ENCODE measurements at regions not wholly inside any gene's neighbourhood (a gene's known extent, or its start where the extent isn't known, plus 50 kb on each side); places are given as distances from the start of the nearest gene placed in this dataset.

DNA sequence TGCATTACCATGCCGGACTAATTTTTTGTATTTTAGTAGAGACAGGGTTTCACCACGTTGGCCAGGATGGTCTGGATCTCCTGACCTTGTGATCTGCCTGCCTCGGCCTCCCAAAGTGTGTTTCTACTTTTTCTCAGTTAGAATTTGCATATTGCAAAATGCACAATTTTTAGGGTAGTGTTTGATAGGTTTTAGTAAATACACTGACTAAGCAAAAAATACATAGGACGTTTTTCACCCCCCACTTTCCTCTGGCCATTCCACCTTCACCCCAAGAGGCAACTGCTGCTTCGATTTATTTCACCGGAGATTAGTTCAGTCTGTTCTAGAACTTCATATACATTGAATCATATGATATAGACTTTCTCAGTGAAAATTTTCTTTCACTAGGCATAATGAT is 1269.1 kb downstream of the TBC1D22A start:
- TF ChIP-seq, protein P1, sequence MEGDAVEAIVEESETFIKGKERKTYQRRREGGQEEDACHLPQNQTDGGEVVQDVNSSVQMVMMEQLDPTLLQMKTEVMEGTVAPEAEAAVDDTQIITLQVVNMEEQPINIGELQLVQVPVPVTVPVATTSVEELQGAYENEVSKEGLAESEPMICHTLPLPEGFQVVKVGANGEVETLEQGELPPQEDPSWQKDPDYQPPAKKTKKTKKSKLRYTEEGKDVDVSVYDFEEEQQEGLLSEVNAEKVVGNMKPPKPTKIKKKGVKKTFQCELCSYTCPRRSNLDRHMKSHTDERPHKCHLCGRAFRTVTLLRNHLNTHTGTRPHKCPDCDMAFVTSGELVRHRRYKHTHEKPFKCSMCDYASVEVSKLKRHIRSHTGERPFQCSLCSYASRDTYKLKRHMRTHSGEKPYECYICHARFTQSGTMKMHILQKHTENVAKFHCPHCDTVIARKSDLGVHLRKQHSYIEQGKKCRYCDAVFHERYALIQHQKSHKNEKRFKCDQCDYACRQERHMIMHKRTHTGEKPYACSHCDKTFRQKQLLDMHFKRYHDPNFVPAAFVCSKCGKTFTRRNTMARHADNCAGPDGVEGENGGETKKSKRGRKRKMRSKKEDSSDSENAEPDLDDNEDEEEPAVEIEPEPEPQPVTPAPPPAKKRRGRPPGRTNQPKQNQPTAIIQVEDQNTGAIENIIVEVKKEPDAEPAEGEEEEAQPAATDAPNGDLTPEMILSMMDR (IDR thresholded peaks at IDR 0.05; ENCODE audit: low read depth, low read length, missing control alignments), result no peak
- H3K4me3 ChIP-seq (ENCODE audit: low read depth, low read length), result no peak overlapping the region
- no peak for DNase-seq (ENCODE audit: low read depth)
- in situ Hi-C loops (cut with HindIII; ENCODE audit: low sequenced_read_pairs), result no loop called here

DNA sequence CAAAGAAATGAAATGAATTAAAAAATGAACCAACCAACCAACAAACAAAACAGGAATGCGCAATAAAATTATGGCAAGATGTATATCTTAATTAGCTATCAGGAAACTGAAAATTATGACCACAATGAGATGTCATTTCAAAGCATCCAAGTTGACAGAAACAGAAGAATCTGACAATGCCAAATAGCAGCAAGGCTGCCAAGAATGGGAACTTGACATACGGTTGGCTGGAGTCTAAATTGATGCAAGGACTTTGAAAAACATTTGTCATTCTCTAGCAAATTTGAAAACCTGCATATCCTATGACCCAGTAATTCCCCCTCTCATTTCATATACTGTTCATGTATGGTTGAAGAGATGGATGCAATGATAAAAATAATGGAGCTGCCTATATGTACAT is 1262.6 kb downstream of the TBC1D22A start:
- DNase-seq (ENCODE audit: low read depth), result no peak
- in situ Hi-C loops (cut with HindIII; ENCODE audit: low sequenced_read_pairs), result no loop called here
- TF ChIP-seq, protein P1 (IDR thresholded peaks at IDR 0.05; ENCODE audit: low read depth, low read length, missing control alignments), result no peak
- H3K4me3 ChIP-seq (ENCODE audit: low read depth, low read length), result no peak overlapping the region

DNA sequence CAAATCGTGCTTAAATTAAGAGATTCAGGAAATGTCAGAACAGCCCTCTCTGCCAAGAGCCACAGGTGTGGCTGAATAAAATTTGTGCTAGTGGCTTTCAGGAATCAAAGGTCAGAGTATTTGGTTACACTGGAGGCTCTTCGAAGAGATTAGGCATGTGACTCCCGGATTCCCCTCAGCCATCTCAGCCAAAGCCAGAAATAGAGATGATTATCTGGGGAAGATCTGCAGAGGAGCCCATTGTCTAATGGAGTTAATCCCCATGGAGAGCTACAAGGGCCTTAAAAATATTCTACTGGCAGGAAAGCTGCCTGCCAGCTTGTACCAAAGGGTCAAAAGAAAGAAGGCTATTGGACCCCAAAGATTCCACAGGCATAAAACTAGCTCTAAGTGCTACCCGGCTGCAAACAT is 1259.5 kb downstream of the TBC1D22A start:
- TF ChIP-seq, protein P1 (IDR thresholded peaks at IDR 0.05; ENCODE audit: low read depth, low read length, missing control alignments), result no peak
- in situ Hi-C loops (cut with HindIII; ENCODE audit: low sequenced_read_pairs), result no loop called here
- no peak overlapping the region for H3K4me3 ChIP-seq (ENCODE audit: low read depth, low read length)
- no peak for DNase-seq (ENCODE audit: low read depth)

DNA sequence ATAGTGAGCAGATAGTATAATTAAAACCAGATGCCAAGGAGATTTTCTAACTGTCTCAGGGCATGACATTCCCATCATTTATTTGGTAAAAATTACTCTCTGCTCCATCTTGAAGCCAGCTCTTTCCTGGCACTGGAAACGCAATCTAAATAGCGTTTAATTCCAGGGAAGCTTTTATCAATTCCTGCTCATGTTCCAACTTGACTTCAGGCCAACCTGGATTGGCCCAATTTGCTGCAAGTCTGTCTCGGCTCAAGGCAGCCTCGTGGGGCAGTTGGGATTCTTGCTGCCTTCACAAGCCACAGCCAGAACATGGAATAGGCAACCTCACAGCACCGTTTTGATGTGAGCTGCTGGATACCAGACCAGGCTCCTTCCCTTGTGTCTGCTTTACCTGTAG is 1255.9 kb downstream of the TBC1D22A start:
- TF ChIP-seq, protein P1 (IDR thresholded peaks at IDR 0.05; ENCODE audit: low read depth, low read length, missing control alignments), result no peak
- in situ Hi-C loops (cut with HindIII; ENCODE audit: low sequenced_read_pairs), result no loop called here
- DNase-seq (ENCODE audit: low read depth), result no peak
- no peak overlapping the region for H3K4me3 ChIP-seq (ENCODE audit: low read depth, low read length)

DNA sequence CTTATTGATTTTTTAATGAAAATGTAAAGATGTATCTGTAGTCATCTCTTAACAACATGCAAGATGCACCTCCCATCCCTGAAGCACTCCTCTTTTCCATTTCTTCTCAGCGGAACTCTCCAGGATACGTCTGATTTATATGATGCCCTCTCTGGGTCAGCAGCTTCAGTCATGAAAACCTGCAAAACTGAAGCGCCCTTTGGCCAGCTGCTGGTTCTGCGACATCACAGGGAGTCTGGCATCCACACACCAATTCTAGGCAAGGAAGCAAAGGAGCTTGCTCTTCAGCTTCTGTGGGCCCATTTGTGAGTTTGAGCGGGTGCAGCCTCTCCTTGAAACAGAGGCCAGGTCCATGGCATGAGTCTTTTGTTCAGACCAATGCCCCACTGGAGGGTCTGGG is 1253.3 kb downstream of the TBC1D22A start:
- in situ Hi-C loops (cut with HindIII; ENCODE audit: low sequenced_read_pairs), result no loop called here
- no peak for DNase-seq (ENCODE audit: low read depth)
- no peak overlapping the region for H3K4me3 ChIP-seq (ENCODE audit: low read depth, low read length)
- TF ChIP-seq, protein P1 (IDR thresholded peaks at IDR 0.05; ENCODE audit: low read depth, low read length, missing control alignments), result no peak

DNA sequence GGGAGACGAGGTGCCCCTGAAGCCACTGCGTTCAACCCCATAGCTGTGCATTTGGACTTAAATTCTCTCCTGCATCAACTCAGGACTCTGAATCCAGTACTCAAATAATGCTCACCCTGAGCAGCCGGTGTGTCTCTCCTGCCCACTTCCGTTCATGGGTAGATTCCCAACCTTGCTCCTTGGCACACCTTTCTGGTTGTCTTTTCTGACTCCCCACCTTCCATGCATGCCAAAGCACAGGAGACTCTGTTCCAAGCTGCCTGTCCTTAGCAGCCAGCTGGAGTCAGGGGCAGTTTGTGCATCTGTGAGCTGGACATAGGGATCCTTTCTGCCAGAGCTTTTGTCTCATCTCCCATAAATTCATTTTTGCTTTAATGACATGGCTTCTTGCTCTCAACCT is 1242.5 kb downstream of the TBC1D22A start:
- in situ Hi-C loops (cut with HindIII; ENCODE audit: low sequenced_read_pairs), result no loop called here
- H3K4me3 ChIP-seq (ENCODE audit: low read depth, low read length), result no peak overlapping the region
- TF ChIP-seq, protein P1 (IDR thresholded peaks at IDR 0.05; ENCODE audit: low read depth, low read length, missing control alignments), result no peak
- DNase-seq (ENCODE audit: low read depth), result no peak

DNA sequence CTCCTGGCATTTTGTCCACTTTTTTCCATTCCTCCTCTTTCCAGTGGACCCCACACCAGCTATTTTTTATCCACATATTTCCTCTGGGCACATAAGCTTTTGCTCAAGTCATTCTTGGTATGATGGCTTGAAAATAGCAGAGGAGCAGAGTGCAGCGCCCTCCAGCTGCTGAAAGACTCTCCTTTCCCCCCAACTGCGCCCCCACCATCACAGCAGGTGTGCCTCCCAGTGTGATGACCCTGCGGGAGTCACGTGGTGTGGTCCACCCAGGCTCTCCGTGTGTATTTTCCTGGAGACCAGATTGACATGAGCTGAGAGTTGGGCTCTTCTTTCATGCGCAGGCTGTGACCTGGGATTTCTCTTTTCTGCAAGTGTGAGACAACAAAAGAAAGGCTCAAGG is 1241.6 kb downstream of the TBC1D22A start:
- in situ Hi-C loops (cut with HindIII; ENCODE audit: low sequenced_read_pairs), result no loop called here
- DNase-seq (ENCODE audit: low read depth), result no peak
- TF ChIP-seq, protein P1 (IDR thresholded peaks at IDR 0.05; ENCODE audit: low read depth, low read length, missing control alignments), result no peak
- no peak overlapping the region for H3K4me3 ChIP-seq (ENCODE audit: low read depth, low read length)
